HG03457 (cell line): ENCODE measurements at regions not wholly inside any gene's neighbourhood (a gene's known extent, or its start where the extent isn't known, plus 50 kb on each side); places are given as distances from the start of the nearest gene placed in this dataset.
"Not testable (repeated sequence)": the region's sequence is repeated elsewhere in the genome, so short reads cannot be mapped to it uniquely, and the experiment has no call there.

Experiments used
- ATAC-seq: cut with Tn5 transposase; IDR thresholded peaks from one replicate; pipeline ENCODE4 v1.9.1; 2021; ENCODE audit warnings: moderate number of reproducible peaks; ENCODE audit not compliant: unreplicated experiment

DNA sequence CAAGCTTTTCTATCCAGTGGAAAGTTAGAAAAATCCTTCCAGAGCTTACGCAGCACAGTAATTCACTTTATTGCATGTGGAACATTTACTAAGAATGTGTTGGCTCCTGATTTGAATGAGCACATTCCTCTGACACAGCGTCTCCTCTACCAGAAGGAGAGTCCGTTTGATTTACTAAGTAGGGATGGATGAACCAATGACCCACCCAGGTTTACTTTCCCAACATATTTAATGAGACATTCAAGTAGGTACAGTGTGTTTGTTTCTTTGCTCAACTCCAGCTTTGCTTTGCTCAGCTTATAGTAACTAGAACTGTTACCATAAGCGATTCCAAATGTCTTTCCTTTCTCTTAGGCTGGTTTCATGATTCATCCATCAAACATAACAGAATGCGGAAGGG lies 161.7 kb downstream of the SMARCA1 start:
- ATAC-seq: no peak

DNA sequence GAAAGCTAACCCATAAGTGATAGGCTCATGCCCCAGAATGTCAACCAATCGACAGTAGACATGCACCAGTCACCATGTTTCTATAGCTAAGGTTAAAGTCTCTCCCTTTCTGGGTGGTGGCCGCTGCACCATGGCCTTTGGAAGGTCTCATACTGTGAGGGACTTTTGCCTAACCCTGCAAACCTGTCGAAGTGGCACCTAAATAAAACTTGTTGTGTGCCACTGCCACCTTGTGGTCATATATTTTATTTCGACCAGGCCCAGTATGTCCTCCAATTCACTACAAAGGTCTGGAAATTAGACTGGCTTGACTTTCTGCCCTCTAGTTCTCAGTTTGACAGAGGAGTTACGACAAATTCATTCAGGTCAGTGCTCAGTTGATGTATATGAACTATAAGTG lies 163.1 kb downstream of the SMARCA1 start:
- ATAC-seq: peak; percentile 90

- ATAC-seq: no peak
Measured at GRCh38 chrX:129359269-129359668, 164.0 kb downstream of the SMARCA1 start.

DNA sequence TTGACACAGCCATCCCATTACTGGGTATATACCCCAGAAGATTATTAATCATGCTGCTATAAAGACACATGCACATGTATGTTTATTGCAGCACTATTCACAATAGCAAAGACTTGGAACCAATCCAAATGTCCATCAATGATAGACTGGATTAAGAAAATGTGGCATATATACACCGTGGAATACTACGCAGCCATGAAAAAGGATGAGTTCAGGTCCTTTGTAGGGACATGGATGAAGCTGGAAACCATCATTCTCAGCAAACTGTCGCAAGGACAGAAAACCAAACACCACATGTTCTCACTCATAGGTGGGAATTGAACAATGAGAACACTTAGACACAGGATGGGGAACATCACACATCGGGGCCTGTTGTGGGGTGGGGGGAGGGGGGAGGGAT lies 165.9 kb downstream of the SMARCA1 start:
- ATAC-seq: not testable (repeated sequence)

DNA sequence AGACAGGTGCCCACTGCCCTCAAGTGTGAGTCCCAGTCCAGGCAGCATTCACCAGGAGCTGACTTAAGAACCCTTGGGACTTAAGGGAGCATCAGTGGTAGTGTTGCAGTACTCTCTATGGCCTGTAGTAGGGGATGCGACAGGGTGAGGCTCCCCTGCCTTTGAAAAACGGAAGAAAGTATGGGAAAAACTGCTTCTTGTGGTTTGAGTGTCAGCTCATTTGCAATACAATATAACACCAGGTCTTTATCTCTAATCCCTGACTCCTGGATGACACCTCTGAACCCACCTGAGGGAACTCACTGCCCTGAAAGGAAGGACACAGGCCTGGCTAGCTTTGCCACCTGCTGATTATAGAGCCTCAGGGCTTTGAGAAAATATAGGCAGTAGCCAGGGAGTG lies 176.0 kb downstream of the SMARCA1 start:
- ATAC-seq: no peak

DNA sequence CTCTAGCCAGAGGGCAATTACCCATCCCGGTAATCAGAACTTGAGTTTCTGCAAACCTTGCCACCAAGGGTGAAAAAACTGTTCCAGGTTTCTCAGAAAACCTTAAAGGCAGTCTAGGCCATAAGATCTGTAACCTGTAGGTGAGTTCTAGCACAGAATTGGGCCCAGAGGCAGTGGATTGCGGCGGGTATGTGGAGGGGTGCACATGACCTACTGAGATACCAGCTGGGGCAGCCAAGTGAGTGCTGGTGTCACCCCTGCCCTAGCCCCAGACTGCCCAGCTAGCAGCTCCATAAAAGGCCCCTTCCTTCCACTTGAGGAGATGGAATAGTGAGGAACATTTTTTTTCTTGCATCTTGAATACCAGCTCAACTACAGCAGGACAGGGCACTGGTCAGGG lies 176.7 kb downstream of the SMARCA1 start:
- ATAC-seq: no peak

DNA sequence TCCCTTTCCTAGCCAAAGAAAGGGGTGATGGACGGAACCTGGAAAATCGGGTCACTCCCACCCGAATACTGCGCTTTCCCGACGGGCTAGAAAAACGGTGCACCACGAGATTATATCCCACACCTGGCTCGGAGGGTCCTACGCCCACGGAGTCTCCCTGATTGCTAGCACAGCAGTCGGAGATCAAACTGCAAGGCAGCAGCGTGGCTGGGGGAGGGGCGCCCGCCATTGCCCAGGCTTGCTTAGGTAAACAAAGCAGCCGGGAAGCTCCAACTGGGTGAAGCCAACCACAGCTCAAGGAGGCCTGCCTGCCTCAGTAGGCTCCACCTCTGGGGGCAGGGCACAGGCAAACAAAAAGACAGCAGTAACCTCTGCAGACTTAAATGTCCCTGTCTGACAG lies 186.0 kb downstream of the SMARCA1 start:
- ATAC-seq: not testable (repeated sequence)

GRCh38 chrX:129323115-129323514 lies 200.2 kb downstream of the SMARCA1 start:
- ATAC-seq: no peak

DNA sequence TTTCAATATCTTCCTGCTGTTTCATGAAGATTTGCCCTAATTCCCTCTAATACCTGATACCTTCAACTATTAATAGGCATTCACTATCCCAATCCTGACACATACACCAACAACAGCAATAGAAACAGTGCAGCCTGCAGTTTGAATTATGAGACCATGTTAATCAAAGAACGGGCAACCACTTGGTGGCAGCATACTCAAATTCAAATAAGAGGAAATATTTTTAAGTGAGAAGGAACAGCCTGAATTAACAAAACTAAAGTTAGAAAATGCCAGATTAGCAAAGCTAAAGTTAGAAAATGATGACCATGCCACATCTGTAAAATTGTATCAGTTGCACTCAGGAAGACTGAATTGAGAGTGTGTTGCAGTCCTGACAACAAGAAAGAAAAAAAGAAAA lies 204.9 kb downstream of the SMARCA1 start:
- ATAC-seq: no peak

DNA sequence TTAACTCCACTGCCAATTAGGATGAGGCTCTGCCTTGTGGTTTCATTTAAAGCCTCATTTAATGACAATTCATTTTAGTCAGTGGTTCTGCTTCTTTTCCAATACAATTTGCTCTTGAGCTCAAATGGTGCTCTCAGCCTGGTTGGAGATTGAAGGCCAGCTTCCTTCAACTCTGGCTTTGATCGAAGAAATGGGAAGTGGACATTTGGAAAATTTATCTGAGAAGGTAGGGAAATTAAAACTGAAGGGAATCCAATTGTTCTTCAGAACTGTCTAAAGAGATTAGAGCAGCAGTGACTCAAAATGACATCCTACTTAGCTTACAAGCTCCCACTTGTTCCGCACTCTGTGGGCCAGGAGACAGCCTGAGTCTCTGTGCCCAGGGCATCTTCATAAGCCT lies 206.8 kb downstream of the SMARCA1 start:
- no peak for ATAC-seq

DNA sequence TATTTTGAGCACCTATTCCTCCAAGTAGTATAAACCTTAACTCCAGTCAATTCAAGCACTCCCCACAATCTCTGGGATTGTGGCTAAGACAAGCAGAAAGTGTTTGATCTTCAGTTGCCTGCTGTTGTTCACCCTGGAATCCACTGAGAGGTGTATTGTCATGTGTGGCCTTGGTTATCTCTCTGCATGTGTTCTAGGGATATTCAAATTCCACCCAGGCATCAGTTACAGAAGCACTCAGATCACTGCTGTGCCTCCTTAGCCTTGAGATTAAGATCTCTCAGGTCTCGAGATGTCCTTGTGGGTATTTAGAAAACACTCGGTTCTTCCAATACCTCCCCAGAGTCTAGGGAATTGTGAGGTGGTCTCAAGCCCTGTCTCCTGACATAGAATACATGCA lies 213.3 kb downstream of the SMARCA1 start:
- no peak for ATAC-seq

DNA sequence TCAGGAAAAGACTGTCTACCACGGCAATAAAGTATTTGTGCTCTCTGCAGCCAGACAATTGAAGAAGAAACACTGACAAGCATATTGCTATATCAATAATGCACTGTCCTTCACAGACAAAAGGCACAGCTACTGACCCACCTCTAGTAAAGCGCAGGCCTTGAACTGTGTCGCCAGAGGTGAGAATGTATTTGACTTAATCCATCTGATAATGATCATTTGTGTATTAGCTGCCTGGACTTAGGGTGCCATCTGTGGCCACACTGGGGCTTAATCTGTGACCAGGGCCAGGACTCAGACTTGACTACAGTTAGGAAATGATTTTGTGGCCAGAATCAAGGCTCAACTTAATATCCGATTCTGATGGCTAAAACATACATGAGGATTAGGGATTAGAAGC lies 260.4 kb downstream of the SMARCA1 start:
- ATAC-seq: no peak

- not testable (repeated sequence) for ATAC-seq
Measured at GRCh38 chrX:129255516-129255915, 267.8 kb downstream of the SMARCA1 start.

DNA sequence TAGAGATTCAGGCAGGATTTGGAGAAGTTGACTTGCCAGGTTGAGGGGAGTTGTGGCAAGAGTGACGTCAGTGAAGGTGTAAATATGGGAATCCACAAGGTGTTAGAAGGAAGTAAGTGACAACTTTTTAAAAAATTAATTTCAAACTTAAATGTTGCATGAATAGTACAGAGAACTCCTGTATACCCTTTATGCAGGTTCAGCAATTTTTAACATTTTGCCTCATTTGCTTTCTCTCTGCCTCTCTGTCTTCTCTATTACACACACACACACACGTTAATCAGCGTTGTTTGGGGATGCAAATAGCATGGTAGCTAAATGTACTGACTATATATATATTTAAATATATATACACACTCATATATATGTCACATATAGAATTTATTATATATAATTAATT lies 273.7 kb downstream of the SMARCA1 start:
- ATAC-seq: no peak

DNA sequence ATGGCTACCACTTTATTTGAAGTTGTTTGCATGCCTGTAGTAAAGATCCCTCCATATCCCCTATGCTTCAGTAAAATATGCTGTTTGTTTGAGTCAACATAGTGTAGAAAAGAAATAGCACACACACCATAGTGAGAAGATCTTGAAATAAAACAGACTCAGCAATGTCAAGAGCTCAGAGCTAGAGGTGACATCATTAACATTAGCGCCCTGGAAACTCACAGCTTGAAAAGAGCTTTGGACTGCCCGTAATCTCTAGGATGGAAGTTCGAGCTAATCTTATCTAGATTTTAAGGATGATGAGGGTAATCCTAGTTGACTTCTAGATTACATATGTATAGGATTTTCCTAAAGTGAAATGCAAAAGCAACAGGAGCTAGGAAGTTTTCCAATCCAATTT lies 275.6 kb downstream of the SMARCA1 start:
- ATAC-seq: no peak

DNA sequence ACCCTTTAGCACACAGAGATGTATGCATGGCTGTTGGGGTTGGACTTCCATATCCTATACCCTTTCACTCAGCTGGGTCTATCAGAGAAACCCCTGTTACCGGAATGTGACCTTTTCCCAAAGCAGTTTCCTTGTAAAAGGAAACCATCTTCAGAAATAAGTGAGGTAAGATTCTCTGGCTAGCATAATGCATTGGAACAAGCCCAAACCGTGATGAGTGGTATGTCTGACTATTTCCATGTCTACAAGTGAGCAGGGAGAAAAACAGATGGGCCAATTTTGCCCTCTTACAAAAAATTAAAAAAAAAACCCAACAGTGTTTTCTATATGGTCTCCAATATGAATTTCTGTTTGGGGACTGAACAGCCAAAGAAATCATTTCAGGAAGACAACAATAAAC lies 283.9 kb downstream of the SMARCA1 start:
- no peak for ATAC-seq

GRCh38 chrX:129238011-129238410 lies 285.3 kb downstream of the SMARCA1 start:
- no peak for ATAC-seq

GRCh38 chrX:129235903-129236302 lies 287.4 kb downstream of the SMARCA1 start:
- ATAC-seq: no peak

- ATAC-seq: no peak
Measured at GRCh38 chrX:129233786-129234185, 289.5 kb downstream of the SMARCA1 start.

DNA sequence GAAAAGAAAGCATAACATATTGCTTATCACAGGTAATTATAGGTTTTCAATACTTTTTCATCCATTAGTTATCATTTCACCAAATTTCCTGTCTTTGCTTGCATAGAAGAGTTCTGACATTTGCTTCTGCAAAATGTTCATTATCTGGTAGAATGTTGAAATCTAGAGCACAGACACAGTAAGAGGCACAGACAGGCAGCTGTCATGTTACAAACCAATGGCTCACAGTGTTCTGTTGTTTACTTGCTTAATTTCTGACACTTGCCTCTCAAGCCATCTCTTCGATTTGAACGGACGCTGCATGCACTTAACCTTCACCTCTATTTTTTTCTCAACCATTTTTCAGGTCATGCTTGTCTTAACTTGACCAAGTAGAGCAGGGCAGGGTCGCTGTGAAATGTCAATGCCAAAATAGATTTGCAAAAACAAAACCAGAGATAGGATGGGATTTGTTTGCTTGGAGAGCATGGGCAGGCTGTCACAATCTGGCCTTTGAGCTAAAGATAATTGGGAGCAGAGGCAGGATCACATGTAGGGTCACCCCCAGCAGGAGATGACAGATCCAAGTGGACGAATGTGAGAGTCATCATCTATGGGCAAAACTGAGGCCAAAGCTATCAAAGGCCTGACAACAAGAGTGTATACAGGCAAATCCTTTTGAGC lies 292.3 kb downstream of the SMARCA1 start:
- no peak for ATAC-seq

- no peak for ATAC-seq
Measured at GRCh38 chrX:129230168-129230567, 293.1 kb downstream of the SMARCA1 start.

DNA sequence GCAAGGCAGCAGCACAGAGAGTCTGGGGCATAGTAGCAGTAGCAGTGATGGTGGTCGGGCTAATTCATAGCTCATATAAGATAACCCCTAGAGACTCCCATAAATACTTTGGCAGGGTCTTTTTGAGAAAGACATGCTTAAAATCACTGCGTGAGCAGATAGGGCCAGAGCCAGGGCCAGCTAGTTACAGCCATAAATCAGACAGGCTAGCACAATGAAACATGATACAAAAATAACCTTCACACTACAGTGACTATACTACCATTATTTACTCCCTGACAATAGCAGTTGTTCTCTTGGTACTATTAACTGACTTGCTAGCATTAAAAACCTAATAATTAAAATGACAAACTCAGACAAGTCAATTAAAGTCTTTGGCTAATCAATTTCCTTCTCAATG lies 295.9 kb downstream of the SMARCA1 start:
- no peak for ATAC-seq

GRCh38 chrX:129193357-129193756 lies 329.9 kb downstream of the SMARCA1 start:
- ATAC-seq: no peak
